ENCODE measurements at regions not wholly inside any gene's neighbourhood (a gene's known extent, or its start where the extent isn't known, plus 50 kb on each side); places are given as distances from the start of the nearest gene placed in this dataset.

- TF ChIP-seq ZFP36 (IDR thresholded peaks at IDR 0.05; ENCODE audit: borderline replicate concordance, partially characterized antibody), result no peak
- TF ChIP-seq REST (IDR thresholded peaks at IDR 0.05), result no peak
- TF ChIP-seq, protein P1, sequence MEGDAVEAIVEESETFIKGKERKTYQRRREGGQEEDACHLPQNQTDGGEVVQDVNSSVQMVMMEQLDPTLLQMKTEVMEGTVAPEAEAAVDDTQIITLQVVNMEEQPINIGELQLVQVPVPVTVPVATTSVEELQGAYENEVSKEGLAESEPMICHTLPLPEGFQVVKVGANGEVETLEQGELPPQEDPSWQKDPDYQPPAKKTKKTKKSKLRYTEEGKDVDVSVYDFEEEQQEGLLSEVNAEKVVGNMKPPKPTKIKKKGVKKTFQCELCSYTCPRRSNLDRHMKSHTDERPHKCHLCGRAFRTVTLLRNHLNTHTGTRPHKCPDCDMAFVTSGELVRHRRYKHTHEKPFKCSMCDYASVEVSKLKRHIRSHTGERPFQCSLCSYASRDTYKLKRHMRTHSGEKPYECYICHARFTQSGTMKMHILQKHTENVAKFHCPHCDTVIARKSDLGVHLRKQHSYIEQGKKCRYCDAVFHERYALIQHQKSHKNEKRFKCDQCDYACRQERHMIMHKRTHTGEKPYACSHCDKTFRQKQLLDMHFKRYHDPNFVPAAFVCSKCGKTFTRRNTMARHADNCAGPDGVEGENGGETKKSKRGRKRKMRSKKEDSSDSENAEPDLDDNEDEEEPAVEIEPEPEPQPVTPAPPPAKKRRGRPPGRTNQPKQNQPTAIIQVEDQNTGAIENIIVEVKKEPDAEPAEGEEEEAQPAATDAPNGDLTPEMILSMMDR (IDR thresholded peaks at IDR 0.05), result no peak
- TF ChIP-seq EHMT2 (IDR thresholded peaks at IDR 0.05; ENCODE audit: low read depth), result no peak
- TF ChIP-seq POLR2A (IDR thresholded peaks at IDR 0.05; ENCODE audit: low read length), result no peak
Measured at GRCh38 chr15:38745126-38745525, 180.5 kb upstream of the RASGRP1 start.

Data from A549 (cell line).